Jurkat, Clone E6-1 (cell line): ENCODE measurements at regions not wholly inside any gene's neighbourhood (a gene's known extent, or its start where the extent isn't known, plus 50 kb on each side); places are given as distances from the start of the nearest gene placed in this dataset.

ENCODE experiments used
- DNase-seq: peaks from one replicate; pipeline ENCODE4 v3.0.0-alpha.2; 2011; ENCODE audit warnings: low read depth, low spot score
- H3K4me3 ChIP-seq: 2 replicates; pipeline ENCODE4 v1.5.1; 2011; ENCODE audit warnings: mild to moderate bottlenecking, low read length, control low read depth, moderate library complexity

GRCh38 chr6:84536885-84537638 lies 227.3 kb downstream of the TBX18 start:
- H3K4me3 ChIP-seq, result no peak overlapping the region
- peak; percentile 2 for DNase-seq

GRCh38 chr6:84528201-84528600 lies 236.2 kb downstream of the TBX18 start:
- DNase-seq, result no peak
- no peak overlapping the region for H3K4me3 ChIP-seq

DNA sequence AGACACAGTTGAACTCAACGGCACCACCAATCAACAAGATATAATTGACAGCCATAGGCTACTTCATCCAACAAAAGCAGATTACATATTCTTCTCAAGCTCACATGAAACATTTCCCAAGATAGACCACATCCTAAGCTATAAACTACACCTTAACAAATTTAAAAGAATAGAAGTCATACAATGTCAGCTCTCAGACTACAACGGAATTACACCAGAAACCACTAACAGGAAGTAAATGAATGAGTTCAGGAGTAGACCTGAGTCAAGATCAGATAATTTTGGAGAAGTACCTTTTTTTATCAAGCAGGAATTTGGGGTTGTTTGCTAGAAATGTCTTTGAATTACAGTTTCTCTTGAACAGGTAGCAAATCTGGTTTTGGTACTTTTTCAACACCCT lies 237.8 kb downstream of the TBX18 start:
- H3K4me3 ChIP-seq, result no peak overlapping the region
- DNase-seq, result peak; percentile 62

GRCh38 chr6:84525907-84526306 lies 238.5 kb downstream of the TBX18 start:
- H3K4me3 ChIP-seq, result no peak overlapping the region
- DNase-seq, result no peak

DNA sequence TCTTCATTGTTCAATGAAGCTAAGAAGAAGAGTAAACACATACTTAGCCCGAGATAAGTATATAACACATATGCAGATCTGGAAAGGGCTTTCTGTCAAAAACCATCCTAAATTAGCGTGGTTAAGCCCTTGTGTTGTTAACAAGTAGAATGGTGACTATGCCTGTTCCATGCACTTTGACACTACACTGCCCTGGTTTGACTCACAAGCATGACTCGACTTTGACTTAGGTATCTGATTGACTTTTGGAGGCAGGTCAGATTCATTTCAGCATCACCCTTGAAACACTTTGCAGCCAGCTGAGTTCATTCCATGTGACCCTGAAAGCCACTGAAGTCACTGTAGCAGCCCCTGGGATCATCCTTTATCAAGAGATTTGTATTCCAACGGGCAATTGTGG lies 239.8 kb downstream of the TBX18 start:
- DNase-seq, result no peak
- H3K4me3 ChIP-seq, result no peak overlapping the region

- no peak for DNase-seq
- no peak overlapping the region for H3K4me3 ChIP-seq
Measured at GRCh38 chr6:84522135-84522549, 242.3 kb downstream of the TBX18 start.

DNA sequence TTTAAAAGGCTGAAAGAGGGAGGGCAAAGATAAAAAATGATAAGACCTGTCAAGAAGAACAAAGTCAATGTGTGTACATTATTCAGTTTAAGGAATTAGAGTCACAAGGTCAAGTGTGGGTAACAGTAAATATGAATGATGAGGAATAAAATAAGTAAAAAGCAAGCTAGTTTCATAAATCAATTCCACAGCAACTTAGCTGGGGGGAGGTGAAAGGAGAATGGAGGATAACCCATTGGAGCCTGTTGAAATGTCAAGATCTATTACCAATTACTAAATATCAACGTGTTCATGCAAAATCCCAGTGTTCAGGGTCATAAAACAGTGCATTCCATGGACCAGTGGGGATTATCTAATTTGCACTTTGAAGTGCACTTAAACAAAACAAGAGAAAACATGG lies 242.9 kb downstream of the TBX18 start:
- no peak for DNase-seq
- no peak overlapping the region for H3K4me3 ChIP-seq

DNA sequence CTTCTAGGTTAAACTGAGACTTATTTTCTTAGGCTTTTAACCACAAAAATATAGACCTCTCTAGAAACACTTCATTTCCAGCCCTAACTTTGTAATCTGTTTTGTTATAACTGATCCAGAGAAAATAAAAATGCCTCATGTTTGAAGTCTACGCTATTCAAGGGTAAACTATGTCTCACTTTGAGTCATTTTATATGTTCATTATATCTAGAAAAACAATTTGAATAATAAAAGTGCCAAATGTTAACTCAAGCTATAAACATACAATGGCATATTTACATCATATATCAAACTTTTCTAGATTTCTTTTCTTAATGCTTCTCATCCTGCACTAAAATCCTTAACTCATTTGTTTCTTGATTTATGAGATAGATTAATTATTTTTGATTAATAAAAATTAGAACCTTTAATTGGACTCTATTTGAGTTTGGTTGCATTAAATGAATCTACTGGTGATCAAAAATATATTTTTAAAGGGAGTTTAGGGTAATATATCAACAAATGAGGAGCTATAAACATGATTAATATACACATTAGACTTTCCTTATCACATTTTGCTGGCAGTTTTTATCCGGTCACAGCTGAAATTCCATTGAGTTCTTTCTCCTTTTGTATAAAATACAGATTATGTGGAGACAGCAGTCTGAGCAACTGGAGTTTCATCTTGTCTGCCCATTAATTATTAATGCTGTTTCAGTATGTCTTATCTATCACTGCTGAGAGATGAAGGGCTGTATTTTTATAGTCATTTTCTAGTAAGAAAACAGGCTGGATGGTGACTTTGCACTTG lies 246.5 kb downstream of the TBX18 start:
- H3K4me3 ChIP-seq, result no peak overlapping the region
- no peak for DNase-seq

DNA sequence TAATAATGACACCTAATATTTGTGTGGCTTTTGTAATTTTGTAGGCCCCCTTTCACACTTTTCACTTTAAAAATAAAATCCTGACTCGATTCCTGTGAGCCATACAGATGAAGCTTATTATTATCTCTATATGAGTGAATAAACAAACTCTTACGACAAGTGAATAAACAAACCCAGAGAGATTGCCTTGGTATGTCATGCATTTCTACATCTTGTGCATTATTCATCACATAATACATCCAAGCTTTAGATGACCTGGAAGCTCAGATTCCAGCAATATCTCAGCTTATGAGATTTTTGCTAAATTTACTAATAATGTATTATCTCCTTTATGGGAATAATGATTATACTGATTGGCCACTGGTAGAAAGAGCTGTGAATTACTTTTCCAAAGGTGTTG lies 248.2 kb downstream of the TBX18 start:
- no peak for DNase-seq
- H3K4me3 ChIP-seq, result no peak overlapping the region

DNA sequence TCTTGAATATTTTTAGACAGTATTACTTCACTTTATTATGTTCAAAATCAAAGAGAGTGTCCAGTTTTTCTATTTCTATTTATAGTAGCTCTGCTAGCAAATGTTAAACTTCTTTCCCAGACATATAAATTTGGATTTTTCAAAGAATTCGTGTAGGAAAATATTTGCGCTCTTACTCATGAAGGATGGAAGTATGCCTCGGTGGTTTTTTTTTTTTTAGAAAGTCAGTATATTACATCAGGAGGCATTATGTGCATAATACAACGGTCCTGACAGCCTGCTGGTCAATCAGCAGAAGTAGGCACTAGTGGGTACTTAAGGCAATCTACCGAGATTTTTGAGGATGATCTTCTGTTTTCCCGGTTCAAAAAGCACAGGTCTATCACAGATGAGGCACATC lies 249.3 kb downstream of the TBX18 start:
- no peak overlapping the region for H3K4me3 ChIP-seq
- no peak for DNase-seq

DNA sequence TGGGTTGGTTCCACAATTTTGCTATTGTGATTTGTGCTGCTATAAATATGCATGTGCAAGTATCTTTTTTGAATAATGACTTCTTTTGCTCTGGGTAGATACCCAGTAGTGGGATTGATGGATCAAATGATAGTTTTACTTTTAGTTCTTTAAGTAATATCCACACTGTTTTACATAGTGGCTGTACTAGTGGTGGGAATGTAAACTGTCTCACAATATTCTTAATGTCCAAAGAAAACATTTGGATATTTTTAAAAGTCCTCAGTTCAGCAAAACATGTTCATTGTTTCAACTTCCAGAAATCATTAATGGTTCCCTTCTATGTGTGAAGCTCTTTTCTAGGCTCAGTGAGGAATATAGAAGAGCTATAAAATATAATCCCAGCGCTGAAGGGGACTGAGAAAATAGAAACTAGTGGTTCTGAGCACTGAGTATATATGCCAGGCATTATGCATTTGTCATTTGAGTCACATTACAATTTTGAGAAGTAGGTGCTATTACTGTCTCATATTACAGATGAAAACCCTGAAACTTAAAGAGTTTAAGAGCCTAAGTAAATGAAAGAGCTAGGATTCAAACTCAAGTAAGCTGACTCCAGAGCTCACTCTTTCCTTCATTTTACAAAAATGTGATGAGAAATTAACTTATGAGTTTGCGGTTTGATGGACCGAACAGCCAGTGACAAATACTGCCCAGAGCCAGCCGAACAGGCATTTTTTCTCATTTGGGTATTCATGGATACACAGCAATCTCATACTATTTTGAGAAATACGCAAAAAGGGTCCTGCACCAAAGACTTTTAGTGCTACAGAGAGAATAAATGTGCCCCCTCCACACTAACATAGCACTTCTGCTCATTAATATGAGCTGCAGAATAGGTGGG lies 250.1 kb downstream of the TBX18 start:
- H3K4me3 ChIP-seq, result no peak overlapping the region
- no peak for DNase-seq

- no peak for DNase-seq
Measured at GRCh38 chr6:84512391-84512790, 252.0 kb downstream of the TBX18 start.

GRCh38 chr6:84511929-84512328 lies 252.5 kb downstream of the TBX18 start:
- DNase-seq, result no peak
- no peak overlapping the region for H3K4me3 ChIP-seq

More at GRCh38 chr6:84512391-84512790, 252.0 kb downstream of the TBX18 start:
- no peak overlapping the region for H3K4me3 ChIP-seq

- H3K4me3 ChIP-seq, result no peak overlapping the region
- DNase-seq, result no peak
Measured at GRCh38 chr6:84508981-84509380, 255.4 kb downstream of the TBX18 start.

- no peak overlapping the region for H3K4me3 ChIP-seq
- DNase-seq, result no peak
Measured at GRCh38 chr6:84508334-84508733, 256.1 kb downstream of the TBX18 start.

GRCh38 chr6:84504025-84504424 lies 260.4 kb downstream of the TBX18 start:
- H3K4me3 ChIP-seq, result no peak overlapping the region
- DNase-seq, result no peak

GRCh38 chr6:84501315-84501714 lies 263.1 kb downstream of the TBX18 start:
- H3K4me3 ChIP-seq, result no peak overlapping the region
- no peak for DNase-seq

GRCh38 chr6:84500726-84501125 lies 263.7 kb downstream of the TBX18 start:
- H3K4me3 ChIP-seq, result no peak overlapping the region
- no peak for DNase-seq

- H3K4me3 ChIP-seq, result no peak overlapping the region
- no peak for DNase-seq
Measured at GRCh38 chr6:84498905-84499304, 265.5 kb downstream of the TBX18 start.
